ENCODE measurements at regions not wholly inside any gene's neighbourhood (a gene's known extent, or its start where the extent isn't known, plus 50 kb on each side); places are given as distances from the start of the nearest gene placed in this dataset.

DNA sequence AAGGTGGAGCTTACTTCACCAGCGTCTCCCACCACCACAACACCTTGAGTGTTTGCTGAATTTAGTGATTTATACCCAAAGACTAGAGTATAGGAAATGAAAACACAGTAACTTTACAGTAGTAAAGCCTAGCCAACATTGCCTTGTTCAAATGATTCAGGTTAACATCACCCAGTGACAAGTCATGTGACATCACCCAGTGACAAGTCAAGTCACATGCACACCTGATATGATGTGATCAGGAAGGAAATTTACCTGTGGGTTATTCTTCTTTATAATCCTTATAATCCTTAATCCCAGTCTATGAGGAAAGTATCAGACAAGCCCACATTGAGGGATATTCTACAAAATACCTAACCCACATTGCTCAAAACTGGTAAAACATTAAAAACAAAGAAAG lies 545.6 kb upstream of the MEF2C start:
- ChIA-PET POLR2A (no interaction called here), CTCF (no interaction called here)
- no peak for DNase-seq (ENCODE audit: low read depth, low spot score)
- Histone ChIP-seq H3K9me1 (replicated peaks; ENCODE audit: control insufficient read depth, extremely low read depth, insufficient read depth, low read length) (no peaks in the 10 kb centered on the region), H3K9me3 (replicated peaks; ENCODE audit: control insufficient read depth, insufficient read depth, low read length) (no peaks in the 10 kb centered on the region), H3K27ac (ENCODE audit: insufficient read depth, low read depth, low read length) (no peak overlapping the region), H3K9ac (replicated peaks; ENCODE audit: extremely low read depth, insufficient read depth, low read length) (no peak overlapping the region), H3K36me3 (ENCODE audit: control insufficient read depth in 2 of 2, extremely low read depth in 1 of 2, insufficient read depth in 2 of 2, low read length in 2 of 2) (no peaks in the 10 kb centered on the region), H3K4me2 (ENCODE audit: insufficient read depth, low read length) (no peak overlapping the region), H3K4me1 (ENCODE audit: control insufficient read depth, extremely low read depth, insufficient read depth, low read length) (no peaks in the 10 kb centered on the region), H3K4me3 (replicated peaks in 1 of 3; ENCODE audit: insufficient read depth in 1 of 3, low read depth in 1 of 3, low read length in 3 of 3) (no peak overlapping the region), H4K20me1 (replicated peaks; ENCODE audit: control insufficient read depth, extremely low read depth, insufficient read depth, low read length) (no peaks in the 10 kb centered on the region), H3K27me3 (ENCODE audit: control insufficient read depth in 2 of 2, insufficient read depth in 2 of 2, low read length in 2 of 2) (no peaks in the 10 kb centered on the region), H2AFZ (ENCODE audit: low read depth, low read length) (no peak overlapping the region), H3K79me2 (ENCODE audit: control insufficient read depth, insufficient read depth, low read length) (no peaks in the 10 kb centered on the region)
- TF ChIP-seq JUN (IDR thresholded peaks at IDR 0.05; ENCODE audit: borderline replicate concordance, insufficient read depth, insufficient read length, low read depth) (no peak), EZH2 (IDR thresholded peaks at IDR 0.05; ENCODE audit: borderline replicate concordance, low read depth, low read length, severe bottlenecking) (no peak), FOS (IDR thresholded peaks at IDR 0.05; ENCODE audit: borderline replicate concordance, insufficient read depth, low read length) (no peak), MYC (IDR thresholded peaks at IDR 0.05; ENCODE audit: low read depth, low read length) (no peak), POLR2AphosphoS5 (IDR thresholded peaks at IDR 0.05; ENCODE audit: insufficient read depth, low read depth, low read length) (no peak), MAX (IDR thresholded peaks at IDR 0.05; ENCODE audit: insufficient read depth, insufficient read length) (no peak), GATA2 (IDR thresholded peaks at IDR 0.05; ENCODE audit: insufficient read depth, insufficient read length, low read depth, low read length) (no peak), POLR2A (IDR thresholded peaks at IDR 0.05; ENCODE audit: low read depth, low read length) (no peak), CTCF (IDR thresholded peaks at IDR 0.05; ENCODE audit: extremely low read depth in 1 of 2, insufficient read depth in 1 of 2, low read depth in 1 of 2, low read length in 2 of 2) (no peak)
- intact Hi-C loops (cut with micrococcal nuclease) = no loop called here
- dilution Hi-C loops (cut with MboI; ENCODE audit: extremely low pct_ligation_motif_present, low sequenced_read_pairs) = no loop called here
- no peak for FAIRE-seq
- BruUV-seq (replicated peaks) = no TSS peak

All from endothelial cell of umbilical vein (primary cell).